ENCODE measurements at regions not wholly inside any gene's neighbourhood (a gene's known extent, or its start where the extent isn't known, plus 50 kb on each side); places are given as distances from the start of the nearest gene placed in this dataset.
A peak's percentile ranks its signal among the peaks of the same experiment; 100 is the strongest.

- Mint-ChIP-seq H3K4me3 (ENCODE audit: unreplicated experiment) (no peak overlapping the region), H3K4me1 (ENCODE audit: insufficient read depth, unreplicated experiment) (no peaks in the 10 kb centered on the region), H3K27me3 (ENCODE audit: insufficient read depth, unreplicated experiment) (no peaks in the 10 kb centered on the region), H3K36me3 (ENCODE audit: insufficient read depth, unreplicated experiment) (no peaks in the 10 kb centered on the region), H3K27ac (ENCODE audit: low read depth, unreplicated experiment) (no peak overlapping the region), H3K9me3 (ENCODE audit: unreplicated experiment) (no peaks in the 10 kb centered on the region)
- DNase-seq (ENCODE audit: unreplicated experiment), result no peak
- intact Hi-C loops (cut with micrococcal nuclease), result no loop called here
- TF ChIP-seq CTCF (IDR thresholded peaks at IDR 0.05; ENCODE audit: unreplicated experiment), result no peak
- POLR2A ChIA-PET, result interaction anchor here (0.7 kb wide), 1 partner anchor 1881 kb away, joined by 3 read pairs; no protein-coding TSS in a partner anchor
- CTCF ChIA-PET, result interaction anchor here (1.8 kb wide), 1 partner anchor 41 kb away, joined by 4 read pairs; no protein-coding TSS in a partner anchor
- no TSS peak for BruUV-seq (replicated peaks)
Observed at GRCh38 chr2:162932416-162932815, 93.8 kb upstream of the KCNH7 start.

- peaks cover 19% of the 10 kb centered on the region for H3K4me1 Mint-ChIP-seq (ENCODE audit: insufficient read depth, unreplicated experiment)
- no peak for TF ChIP-seq CTCF (IDR thresholded peaks at IDR 0.05; ENCODE audit: unreplicated experiment)
- POLR2A ChIA-PET, result no interaction called here
- intact Hi-C loops (cut with micrococcal nuclease), result no loop called here
- DNase-seq (ENCODE audit: unreplicated experiment), result no peak
- no peaks in the 10 kb centered on the region for H3K9me3 Mint-ChIP-seq (ENCODE audit: unreplicated experiment)
- BruUV-seq (replicated peaks), result no TSS peak
- H3K27me3 Mint-ChIP-seq (ENCODE audit: insufficient read depth, unreplicated experiment), result no peaks in the 10 kb centered on the region
- no peak overlapping the region for H3K27ac Mint-ChIP-seq (ENCODE audit: low read depth, unreplicated experiment)
- CTCF ChIA-PET, result interaction anchor here (1.7 kb wide), 1 partner anchor 40 kb away, joined by 3 read pairs; no protein-coding TSS in a partner anchor
- H3K36me3 Mint-ChIP-seq (ENCODE audit: insufficient read depth, unreplicated experiment), result no peaks in the 10 kb centered on the region
- no peak overlapping the region for H3K4me3 Mint-ChIP-seq (ENCODE audit: unreplicated experiment)
Observed at GRCh38 chr2:162929571-162929970, 91.0 kb upstream of the KCNH7 start.

DNA sequence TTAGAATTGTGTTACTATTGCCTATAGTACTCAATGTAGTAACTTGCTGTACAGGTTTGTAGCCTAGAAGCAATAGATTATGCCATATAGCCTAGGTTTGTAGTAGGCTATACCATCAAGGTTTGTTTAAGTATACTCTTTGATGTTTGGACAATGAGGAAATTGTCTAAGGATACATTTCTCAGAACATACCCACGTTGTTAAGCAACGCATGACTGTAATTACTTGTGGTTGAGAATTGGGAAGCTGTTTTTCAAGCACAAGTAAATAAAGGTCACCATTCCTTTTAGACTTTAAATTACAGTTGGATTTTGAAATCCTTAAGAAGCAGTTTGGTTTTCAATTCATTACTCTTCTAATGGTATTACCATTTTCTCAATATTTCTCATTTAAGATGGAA is 89.8 kb upstream of the KCNH7 start:
- DNase-seq (ENCODE audit: unreplicated experiment), result peak; percentile 23
- peaks cover 19% of the 10 kb centered on the region for H3K4me1 Mint-ChIP-seq (ENCODE audit: insufficient read depth, unreplicated experiment)
- BruUV-seq (replicated peaks), result no TSS peak
- no peak overlapping the region for H3K4me3 Mint-ChIP-seq (ENCODE audit: unreplicated experiment)
- no peak overlapping the region for H3K27ac Mint-ChIP-seq (ENCODE audit: low read depth, unreplicated experiment)
- H3K9me3 Mint-ChIP-seq (ENCODE audit: unreplicated experiment), result no peaks in the 10 kb centered on the region
- POLR2A ChIA-PET, result no interaction called here
- CTCF ChIA-PET, result interaction anchor here (0.7 to 1.7 kb wide), 4 partner anchors 39 to 772 kb away, joined by 3 to 5 read pairs (median 4); no protein-coding TSS in a partner anchor
- H3K27me3 Mint-ChIP-seq (ENCODE audit: insufficient read depth, unreplicated experiment), result no peaks in the 10 kb centered on the region
- TF ChIP-seq CTCF (IDR thresholded peaks at IDR 0.05; ENCODE audit: unreplicated experiment), result no peak
- intact Hi-C loops (cut with micrococcal nuclease), result no loop called here
- H3K36me3 Mint-ChIP-seq (ENCODE audit: insufficient read depth, unreplicated experiment), result no peaks in the 10 kb centered on the region

GRCh38 chr2:162926907-162927306 is 88.3 kb upstream of the KCNH7 start:
- no peaks in the 10 kb centered on the region for H3K9me3 Mint-ChIP-seq (ENCODE audit: unreplicated experiment)
- DNase-seq (ENCODE audit: unreplicated experiment), result no peak
- no peaks in the 10 kb centered on the region for H3K27me3 Mint-ChIP-seq (ENCODE audit: insufficient read depth, unreplicated experiment)
- ChIA-PET POLR2A (no interaction called here), CTCF (interaction anchor here (0.6 to 1.1 kb wide), 2 partner anchors 37 to 1619 kb away, joined by 3 read pairs; no protein-coding TSS in a partner anchor)
- TF ChIP-seq CTCF (IDR thresholded peaks at IDR 0.05; ENCODE audit: unreplicated experiment), result no peak
- peaks cover 19% of the 10 kb centered on the region for H3K4me1 Mint-ChIP-seq (ENCODE audit: insufficient read depth, unreplicated experiment)
- peak overlapping the region; percentile 53 for H3K27ac Mint-ChIP-seq (ENCODE audit: low read depth, unreplicated experiment)
- intact Hi-C loops (cut with micrococcal nuclease), result no loop called here
- no TSS peak for BruUV-seq (replicated peaks)
- no peak overlapping the region for H3K4me3 Mint-ChIP-seq (ENCODE audit: unreplicated experiment)
- H3K36me3 Mint-ChIP-seq (ENCODE audit: insufficient read depth, unreplicated experiment), result no peaks in the 10 kb centered on the region
